GM10266 (cell line): ENCODE measurements at regions not wholly inside any gene's neighbourhood (a gene's known extent, or its start where the extent isn't known, plus 50 kb on each side); places are given as distances from the start of the nearest gene placed in this dataset.

Experiments
- DNase-seq: peaks from one replicate; pipeline ENCODE4 v3.0.0; 2012; ENCODE audit errors: extremely low spot score
- CTCF ChIP-seq: IDR thresholded peaks from 2 replicates; pipeline ENCODE4 v1.5.1; 2012; ENCODE audit warnings: mild to moderate bottlenecking, low read depth; ENCODE audit not compliant: control insufficient read depth, insufficient read depth; ENCODE audit errors: missing control alignments

GRCh38 chr5:8176101-8176693 lies 307.2 kb downstream of the MTRR start:
- DNase-seq = no peak
- no peak for TF ChIP-seq CTCF

- TF ChIP-seq CTCF = peak; percentile 77
- DNase-seq = peak; percentile 36
Observed at GRCh38 chr5:8184455-8185063, 315.6 kb downstream of the MTRR start.

- no peak for TF ChIP-seq CTCF
- no peak for DNase-seq
Observed at GRCh38 chr5:8185852-8186251, 316.9 kb downstream of the MTRR start.

GRCh38 chr5:8188874-8189565 lies 320.1 kb downstream of the MTRR start:
- TF ChIP-seq CTCF = no peak
- DNase-seq = no peak

- no peak for DNase-seq
- no peak for TF ChIP-seq CTCF
Observed at GRCh38 chr5:8192840-8193239, 323.9 kb downstream of the MTRR start.

GRCh38 chr5:8196061-8196460 lies 327.1 kb downstream of the MTRR start:
- no peak for TF ChIP-seq CTCF

GRCh38 chr5:8208307-8208706 lies 339.4 kb downstream of the MTRR start:
- no peak for TF ChIP-seq CTCF
- no peak for DNase-seq

More at GRCh38 chr5:8196061-8196460, 327.1 kb downstream of the MTRR start:
- no peak for DNase-seq
